Small intestine (tissue), 7 donors: ENCODE measurements at regions not wholly inside any gene's neighbourhood (a gene's known extent, or its start where the extent isn't known, plus 50 kb on each side); places are given as distances from the start of the nearest gene placed in this dataset.

Source experiments
- DNase-seq, 2 donors: peaks; one replicate each; pipeline versions ENCODE4 v3.0.0 to v3.0.0-alpha.2; 2013
- FAIRE-seq: peaks from 2 replicates; lab custom pipeline; 2012; peaks lifted over from hg19 to GRCh38; lab: Jason Lieb, UNC
- H3K27ac ChIP-seq, 3 donors: one replicate each; pipeline ENCODE4 v1.5.1; 2013; ENCODE audit warnings: low read length in 2 of 3, mild to moderate bottlenecking in 2 of 3, control low read depth in 1 of 3, inconsistent platforms in 1 of 3, low read depth in 1 of 3, moderate library complexity in 1 of 3
- H3K27me3 ChIP-seq, 3 donors: one replicate each; pipeline ENCODE4 v1.6.1; 2013; ENCODE audit warnings: low read length in 3 of 3, inconsistent platforms in 1 of 3; ENCODE audit not compliant: control insufficient read depth in 3 of 3, insufficient read depth in 3 of 3
- H3K36me3 ChIP-seq, 3 donors: one replicate each; pipeline ENCODE4 v1.6.1; 2013; ENCODE audit warnings: low read length in 3 of 3, inconsistent platforms in 1 of 3, low read depth in 1 of 3, mild to moderate bottlenecking in 1 of 3, moderate library complexity in 1 of 3; ENCODE audit not compliant: control insufficient read depth in 3 of 3, insufficient read depth in 2 of 3
- H3K4me1 ChIP-seq, 3 donors: one replicate each; pipeline ENCODE4 v1.6.1; 2013; ENCODE audit warnings: low read length in 2 of 3, inconsistent platforms in 1 of 3, low read depth in 1 of 3, mild to moderate bottlenecking in 1 of 3, moderate library complexity in 1 of 3; ENCODE audit not compliant: control insufficient read depth in 3 of 3, insufficient read depth in 2 of 3
- H3K4me3 ChIP-seq, 3 donors: one replicate each; pipeline ENCODE4 v1.5.1; 2013; ENCODE audit warnings: low read length in 3 of 3, control low read depth in 1 of 3, inconsistent platforms in 1 of 3, low read depth in 1 of 3, mild to moderate bottlenecking in 1 of 3, moderate library complexity in 1 of 3
- H3K9me3 ChIP-seq, 2 donors: one replicate each; pipeline ENCODE4 v1.6.1; 2013; ENCODE audit warnings: low read depth in 1 of 2, low read length in 1 of 2; ENCODE audit not compliant: control insufficient read depth in 2 of 2, insufficient read depth in 1 of 2
- WGBS, 3 donors: extraction: QIAGEN DNeasy Blood & Tissue Kit; methylation state at CpG; one replicate each; pipeline ENCODE4 v1.1.7; 2013; 5-methylcytosine and 5-hydroxymethylcytosine counted together
- donor health status: healthy with polysubstance abuse.
- donor health status: control.
- donor health status: control.
- donor health status: Bipolar disorder and iron deficiency.
- donor health status: healthy.

- H3K27me3 ChIP-seq: no peaks in the 10 kb centered on the region
- DNase-seq (no peak), FAIRE-seq (no peak)
- H3K36me3 ChIP-seq: no peaks in the 10 kb centered on the region
- H3K9me3 ChIP-seq: no peaks in the 10 kb centered on the region
- H3K4me3 ChIP-seq: no peak overlapping the region
- 85 to 86% (median 86%) methylated on average over 4 of the region's 4 CpGs for WGBS, 3 donors
- H3K4me1 ChIP-seq: no peaks in the 10 kb centered on the region
- H3K27ac ChIP-seq: no peak overlapping the region
Measured at GRCh38 chr9:105968811-105969466, 274.6 kb downstream of the TMEM38B start.

GRCh38 chr9:105969636-105970035 lies 275.3 kb downstream of the TMEM38B start:
- Histone ChIP-seq H3K4me3 (no peak overlapping the region), H3K27ac (no peak overlapping the region), H3K4me1 (no peaks in the 10 kb centered on the region), H3K36me3 (no peaks in the 10 kb centered on the region), H3K27me3 (no peaks in the 10 kb centered on the region), H3K9me3 (no peaks in the 10 kb centered on the region)
- WGBS, 3 donors: 51 to 69% (median 58%) methylated on average over 1 of the region's 1 CpG
- FAIRE-seq: no peak
- DNase-seq: no peak

GRCh38 chr9:105971986-105972385 lies 277.6 kb downstream of the TMEM38B start:
- no peaks in the 10 kb centered on the region for H3K4me1 ChIP-seq
- no peak overlapping the region for H3K27ac ChIP-seq
- no peaks in the 10 kb centered on the region for H3K9me3 ChIP-seq
- H3K4me3 ChIP-seq: no peak overlapping the region
- 49 to 76% (median 69%) methylated on average over 2 of the region's 2 CpGs for WGBS, 3 donors
- no peak for FAIRE-seq
- no peaks in the 10 kb centered on the region for H3K36me3 ChIP-seq
- DNase-seq: no peak
- no peaks in the 10 kb centered on the region for H3K27me3 ChIP-seq

DNA sequence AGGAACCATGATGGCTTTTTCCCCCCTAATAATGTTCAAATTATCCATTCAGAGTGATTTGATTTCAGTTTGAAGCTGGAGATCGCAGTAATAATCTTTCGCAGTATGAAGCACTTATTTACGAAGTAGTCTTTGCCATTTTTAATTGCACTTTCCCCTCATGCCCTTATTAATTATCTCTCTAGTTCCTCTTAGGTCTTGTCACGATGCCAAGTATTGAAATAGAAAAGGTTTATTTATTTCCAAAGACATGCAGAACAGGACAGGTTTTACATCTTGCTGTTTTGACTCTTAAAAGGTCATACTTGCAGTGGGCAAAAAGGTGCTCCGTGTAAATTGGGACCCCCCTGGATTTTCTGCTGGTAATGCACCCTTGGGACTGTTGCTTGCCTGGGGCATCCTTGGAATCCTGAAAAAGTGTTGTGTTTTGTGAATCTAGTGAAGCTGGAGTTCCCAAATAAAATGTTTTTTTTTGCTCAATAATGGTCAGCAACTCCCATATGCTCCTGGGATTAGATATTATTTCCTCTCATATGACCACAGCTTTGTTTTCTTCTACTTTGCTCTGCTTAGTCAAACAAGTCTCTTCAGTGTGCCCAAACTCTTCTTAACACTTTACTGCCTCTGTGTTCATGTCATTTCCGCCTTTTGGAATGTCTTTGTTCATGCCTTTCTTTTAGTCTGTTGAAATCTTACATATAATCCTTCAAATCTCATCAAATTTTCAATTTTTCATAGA lies 278.3 kb downstream of the TMEM38B start:
- H3K36me3 ChIP-seq: no peaks in the 10 kb centered on the region
- no peaks in the 10 kb centered on the region for H3K9me3 ChIP-seq
- 62 to 73% (median 67%) methylated on average over 6 of the region's 6 CpGs for WGBS, 3 donors
- H3K27me3 ChIP-seq: no peaks in the 10 kb centered on the region
- H3K4me1 ChIP-seq: no peaks in the 10 kb centered on the region
- H3K4me3 ChIP-seq: no peak overlapping the region
- H3K27ac ChIP-seq: no peak overlapping the region
- no peak for DNase-seq
- FAIRE-seq: no peak

DNA sequence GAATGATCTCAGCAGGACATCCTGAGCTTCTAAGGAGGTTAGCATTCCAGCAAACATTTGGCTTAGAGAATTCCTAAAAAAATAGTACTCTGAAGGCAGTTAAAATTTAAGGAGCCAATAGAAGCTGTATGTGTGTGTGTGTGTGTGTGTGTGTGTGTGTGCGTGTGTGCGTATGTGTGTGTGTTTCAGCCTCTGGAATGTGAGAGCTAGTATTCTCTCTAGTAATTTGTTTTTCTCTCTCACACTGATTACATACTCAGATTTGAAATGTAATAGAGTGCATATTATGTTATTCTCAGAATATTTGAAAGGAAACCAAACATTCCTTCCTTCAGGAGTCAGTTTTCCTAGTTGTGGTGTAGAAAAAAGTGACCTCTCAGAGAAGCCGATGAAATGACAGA lies 279.6 kb downstream of the TMEM38B start:
- WGBS, 3 donors: 65 to 83% (median 80%) methylated on average over 3 of the region's 3 CpGs
- no peaks in the 10 kb centered on the region for H3K36me3 ChIP-seq

DNA sequence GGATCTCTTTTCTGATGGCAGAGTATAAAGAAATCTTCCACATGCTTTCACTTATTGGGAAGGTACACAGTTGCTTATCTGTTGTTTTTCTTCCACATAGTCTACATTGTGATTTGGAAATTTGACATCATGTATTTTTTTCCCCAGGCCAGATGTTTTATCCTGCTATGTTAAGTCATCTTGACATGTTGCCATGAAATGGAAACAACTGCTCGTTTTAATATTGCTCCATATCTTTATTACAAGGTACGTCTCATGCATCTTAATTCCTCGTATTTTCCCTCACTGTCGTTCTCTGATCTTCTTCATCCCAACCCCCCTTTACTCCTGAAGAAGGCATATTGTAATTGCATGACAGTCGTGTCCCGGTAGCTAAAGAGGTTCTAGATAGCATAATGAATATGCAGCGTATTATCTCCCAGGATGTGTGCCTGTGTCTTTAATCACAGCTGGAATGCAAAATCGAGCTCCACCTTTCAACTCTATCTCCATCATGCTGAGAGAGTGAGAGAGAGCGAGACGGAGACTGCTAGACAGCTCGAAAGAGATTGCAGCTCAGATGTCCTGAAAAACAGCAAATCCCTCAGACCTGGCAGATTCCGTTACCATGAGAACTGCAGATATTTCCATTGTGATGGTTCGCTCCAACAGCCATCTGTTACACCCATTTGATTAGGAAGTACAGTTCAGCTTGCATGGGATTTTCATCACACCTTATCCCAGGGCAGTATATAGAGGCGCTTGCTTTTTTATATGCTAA lies 281.7 kb downstream of the TMEM38B start:
- Histone ChIP-seq H3K27ac (no peak overlapping the region), H3K9me3 (no peaks in the 10 kb centered on the region), H3K4me1 (no peaks in the 10 kb centered on the region), H3K4me3 (no peak overlapping the region), H3K27me3 (no peaks in the 10 kb centered on the region), H3K36me3 (no peaks in the 10 kb centered on the region)
- no peak for DNase-seq
- FAIRE-seq: no peak
- WGBS, 3 donors: 65 to 71% (median 67%) methylated on average over 14 of the region's 14 CpGs

More for the DNA sequence above, 279.6 kb downstream of the TMEM38B start:
- H3K27ac ChIP-seq: no peak overlapping the region
- no peak for FAIRE-seq
- no peak for DNase-seq
- no peak overlapping the region for H3K4me3 ChIP-seq
- no peaks in the 10 kb centered on the region for H3K9me3 ChIP-seq
- no peaks in the 10 kb centered on the region for H3K27me3 ChIP-seq
- H3K4me1 ChIP-seq: no peaks in the 10 kb centered on the region

- Histone ChIP-seq H3K4me1 (no peaks in the 10 kb centered on the region), H3K4me3 (no peak overlapping the region), H3K27ac (no peak overlapping the region), H3K9me3 (no peaks in the 10 kb centered on the region), H3K27me3 (no peaks in the 10 kb centered on the region), H3K36me3 (no peaks in the 10 kb centered on the region)
- FAIRE-seq (no peak), DNase-seq (no peak)
- WGBS, 3 donors: 54 to 63% (median 61%) methylated on average over 7 of the region's 7 CpGs
Measured at GRCh38 chr9:105978336-105978735, 284.0 kb downstream of the TMEM38B start.

GRCh38 chr9:105978826-105979225 lies 284.5 kb downstream of the TMEM38B start:
- no peaks in the 10 kb centered on the region for H3K4me1 ChIP-seq
- no peak for DNase-seq
- no peaks in the 10 kb centered on the region for H3K36me3 ChIP-seq

More at GRCh38 chr9:105978826-105979225, 284.5 kb downstream of the TMEM38B start:
- Histone ChIP-seq H3K27me3 (no peaks in the 10 kb centered on the region), H3K9me3 (no peaks in the 10 kb centered on the region), H3K27ac (no peak overlapping the region), H3K4me3 (no peak overlapping the region)
- no peak for FAIRE-seq
- WGBS, 3 donors: 70 to 81% (median 76%) methylated on average over 3 of the region's 3 CpGs
